Astrocyte of the cerebellum (primary cell): ENCODE measurements at regions not wholly inside any gene's neighbourhood (a gene's known extent, or its start where the extent isn't known, plus 50 kb on each side); places are given as distances from the start of the nearest gene placed in this dataset.

Source experiments
- DNase-seq: peaks from one replicate; pipeline ENCODE4 v3.0.0-alpha.2; 2011; ENCODE audit warnings: low read depth
- H3K4me3 ChIP-seq: 2 replicates; pipeline ENCODE4 v1.5.1; 2011; ENCODE audit warnings: mild to moderate bottlenecking, low read depth, low read length, moderate library complexity
- in situ Hi-C: cut with HindIII; loops from 2 replicates; pipeline ENCODE4 v1.10.0; 2017; ENCODE audit warnings: low sequenced_read_pairs
- TF ChIP-seq, protein P1 (sequence below): IDR thresholded peaks from 2 replicates; pipeline ENCODE4 v1.5.1; 2012; ENCODE audit warnings: low read length, low read depth, moderate library complexity, mild to moderate bottlenecking; ENCODE audit errors: missing control alignments

DNA sequence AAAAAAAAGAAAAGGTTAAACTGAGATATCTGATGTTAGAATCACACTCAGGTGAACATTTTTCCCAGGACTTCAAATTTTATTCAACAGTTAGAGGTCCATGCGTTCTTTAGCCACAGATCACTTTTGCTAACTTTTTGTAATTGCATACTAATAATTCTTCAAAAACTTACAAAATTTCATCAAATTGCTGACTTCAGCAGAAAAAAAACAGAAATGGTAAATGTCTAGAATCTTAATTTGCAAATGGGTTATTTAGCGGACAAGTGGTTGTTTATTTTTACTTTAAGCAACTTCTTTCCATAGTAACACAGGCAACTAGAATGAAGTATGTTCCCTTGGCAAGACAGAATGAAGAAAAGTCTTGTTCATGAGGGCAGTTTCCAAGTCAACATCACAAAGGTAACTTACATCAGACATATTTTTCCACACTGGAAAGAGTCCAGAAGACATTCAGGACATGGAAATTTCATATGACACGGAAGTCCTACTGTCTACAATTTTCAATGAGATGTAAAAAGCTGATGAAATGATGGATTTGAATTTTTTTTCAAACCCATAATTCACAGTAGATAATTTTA is 62.5 kb upstream of the SOX5 start:
- DNase-seq: no peak
- no peak overlapping the region for H3K4me3 ChIP-seq
- in situ Hi-C loops: no loop called here
- TF ChIP-seq, protein P1, sequence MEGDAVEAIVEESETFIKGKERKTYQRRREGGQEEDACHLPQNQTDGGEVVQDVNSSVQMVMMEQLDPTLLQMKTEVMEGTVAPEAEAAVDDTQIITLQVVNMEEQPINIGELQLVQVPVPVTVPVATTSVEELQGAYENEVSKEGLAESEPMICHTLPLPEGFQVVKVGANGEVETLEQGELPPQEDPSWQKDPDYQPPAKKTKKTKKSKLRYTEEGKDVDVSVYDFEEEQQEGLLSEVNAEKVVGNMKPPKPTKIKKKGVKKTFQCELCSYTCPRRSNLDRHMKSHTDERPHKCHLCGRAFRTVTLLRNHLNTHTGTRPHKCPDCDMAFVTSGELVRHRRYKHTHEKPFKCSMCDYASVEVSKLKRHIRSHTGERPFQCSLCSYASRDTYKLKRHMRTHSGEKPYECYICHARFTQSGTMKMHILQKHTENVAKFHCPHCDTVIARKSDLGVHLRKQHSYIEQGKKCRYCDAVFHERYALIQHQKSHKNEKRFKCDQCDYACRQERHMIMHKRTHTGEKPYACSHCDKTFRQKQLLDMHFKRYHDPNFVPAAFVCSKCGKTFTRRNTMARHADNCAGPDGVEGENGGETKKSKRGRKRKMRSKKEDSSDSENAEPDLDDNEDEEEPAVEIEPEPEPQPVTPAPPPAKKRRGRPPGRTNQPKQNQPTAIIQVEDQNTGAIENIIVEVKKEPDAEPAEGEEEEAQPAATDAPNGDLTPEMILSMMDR: no peak

DNA sequence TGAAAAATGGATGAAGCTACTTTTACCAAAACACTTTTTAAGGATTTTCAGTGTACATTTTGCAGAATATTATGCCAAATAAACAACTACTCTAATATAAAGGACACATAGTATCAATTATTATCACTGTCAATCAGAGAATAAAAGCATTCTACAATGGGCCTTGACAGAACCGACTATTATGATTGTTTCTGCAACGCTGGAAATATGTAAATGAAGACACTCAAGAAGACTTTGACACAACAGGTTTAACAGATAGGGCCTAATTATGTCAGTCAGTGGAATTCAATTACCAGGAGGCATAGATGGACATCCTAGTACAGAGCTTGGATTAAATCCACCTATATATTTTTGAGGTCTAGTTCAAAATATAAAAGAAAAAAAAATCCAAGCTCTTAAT is 58.7 kb upstream of the SOX5 start:
- DNase-seq: no peak
- in situ Hi-C loops: no loop called here
- TF ChIP-seq, protein P1: no peak

More for the DNA sequence above, 58.7 kb upstream of the SOX5 start:
- no peak overlapping the region for H3K4me3 ChIP-seq
